ENCODE measurements at regions not wholly inside any gene's neighbourhood (a gene's known extent, or its start where the extent isn't known, plus 50 kb on each side); places are given as distances from the start of the nearest gene placed in this dataset.

GRCh38 chr16:11493531-11493929 lies 93.2 kb downstream of the LITAF start:
- TF ChIP-seq CTCF (IDR thresholded peaks at IDR 0.05), result no peak
- TF ChIP-seq POLR2A (IDR thresholded peaks at IDR 0.05), result no peak
- TF ChIP-seq POLR2AphosphoS5 (IDR thresholded peaks at IDR 0.05), result no peak

Measured in sigmoid colon (tissue), 4 donors.